Body of pancreas (tissue), 4 donors: ENCODE measurements at regions not wholly inside any gene's neighbourhood (a gene's known extent, or its start where the extent isn't known, plus 50 kb on each side); places are given as distances from the start of the nearest gene placed in this dataset.

Source experiments
- CTCF ChIP-seq, 7 experiments: fragments of 450-650 bp in 4 of 7; fragments of 200-600 bp in 3 of 7; sonication (generic) in 3 of 7; IDR thresholded peaks; one replicate each; pipeline ENCODE4 v1.5.1; 2016 to 2019; ENCODE audit warnings: antibody characterized with exemption in 7 of 7
- POLR2A ChIP-seq, 3 donors: fragments of 450-650 bp; IDR thresholded peaks; one replicate each; pipeline ENCODE4 v1.6.1; 2016; ENCODE audit warnings: antibody characterized with exemption in 3 of 3, mild to moderate bottlenecking in 2 of 3

- no peak for TF ChIP-seq CTCF (IDR thresholded peaks at IDR 0.05)
- TF ChIP-seq POLR2A (IDR thresholded peaks at IDR 0.05), result no peak
Observed at GRCh38 chr10:128900456-128900855, 566.6 kb upstream of the MGMT start.
